HG03135 (cell line): ENCODE measurements at regions not wholly inside any gene's neighbourhood (a gene's known extent, or its start where the extent isn't known, plus 50 kb on each side); places are given as distances from the start of the nearest gene placed in this dataset.

Experiments used
- ATAC-seq: cut with Tn5 transposase; IDR thresholded peaks from one replicate; pipeline ENCODE4 v1.9.1; 2021; ENCODE audit warnings: mild to moderate bottlenecking, moderate library complexity; ENCODE audit not compliant: unreplicated experiment

DNA sequence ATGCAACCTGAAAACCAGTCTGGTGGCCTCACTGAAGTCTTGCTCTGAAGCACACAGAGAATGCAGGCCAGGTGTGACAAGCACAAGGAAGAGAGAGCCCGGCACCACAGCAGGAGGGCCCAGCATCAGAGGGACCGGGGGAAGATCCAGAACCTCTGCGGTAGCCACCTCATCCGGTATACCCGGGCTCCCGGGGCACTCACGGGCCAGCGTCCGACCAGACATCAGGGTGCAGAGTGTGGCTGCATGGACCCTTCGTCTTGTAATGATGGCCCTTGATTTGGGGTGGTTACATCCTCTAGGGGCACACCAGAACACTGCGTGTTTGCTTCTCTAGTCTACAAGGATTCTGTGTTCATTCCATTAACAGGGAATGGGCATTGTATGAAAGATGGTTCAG is 406.0 kb downstream of the GADD45G start:
- no peak for ATAC-seq

DNA sequence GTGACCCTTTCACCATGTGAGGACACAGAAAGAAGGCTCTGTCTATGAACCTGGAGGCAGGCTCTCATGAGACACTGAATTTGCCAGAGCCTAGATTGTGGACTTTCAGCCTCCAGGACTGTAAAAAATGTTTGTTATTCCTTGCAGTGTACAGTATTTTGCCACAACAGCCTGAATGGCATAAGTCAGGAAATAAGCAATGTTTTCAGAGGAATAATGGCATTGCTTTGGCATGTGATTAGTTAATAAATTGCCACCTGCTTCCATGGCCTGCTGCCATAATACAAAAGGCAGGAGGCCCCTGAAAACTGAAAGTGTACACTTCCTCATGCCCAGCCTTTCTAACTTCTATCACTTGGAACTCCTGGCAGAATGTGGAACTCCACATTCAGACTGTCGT is 408.1 kb downstream of the GADD45G start:
- no peak for ATAC-seq

DNA sequence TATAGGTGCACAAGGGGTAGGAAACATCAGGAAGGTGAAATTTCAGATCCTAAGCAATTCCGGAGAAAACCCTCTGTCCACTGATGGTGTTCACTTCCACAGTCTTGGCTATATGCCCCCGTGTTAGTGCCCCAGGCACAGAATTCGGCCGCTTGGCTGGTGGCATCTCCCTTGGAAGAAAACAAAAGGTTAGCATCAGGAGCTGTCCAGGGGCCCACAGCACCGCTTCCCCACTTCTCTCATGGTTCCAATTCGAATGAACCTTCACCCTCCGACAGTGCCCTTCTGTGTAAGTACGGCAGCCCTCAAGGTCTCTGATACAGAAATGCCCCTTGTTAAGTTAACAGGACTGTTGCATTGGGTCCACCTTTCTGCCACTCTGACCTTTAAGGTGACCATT is 409.0 kb downstream of the GADD45G start:
- ATAC-seq: no peak

DNA sequence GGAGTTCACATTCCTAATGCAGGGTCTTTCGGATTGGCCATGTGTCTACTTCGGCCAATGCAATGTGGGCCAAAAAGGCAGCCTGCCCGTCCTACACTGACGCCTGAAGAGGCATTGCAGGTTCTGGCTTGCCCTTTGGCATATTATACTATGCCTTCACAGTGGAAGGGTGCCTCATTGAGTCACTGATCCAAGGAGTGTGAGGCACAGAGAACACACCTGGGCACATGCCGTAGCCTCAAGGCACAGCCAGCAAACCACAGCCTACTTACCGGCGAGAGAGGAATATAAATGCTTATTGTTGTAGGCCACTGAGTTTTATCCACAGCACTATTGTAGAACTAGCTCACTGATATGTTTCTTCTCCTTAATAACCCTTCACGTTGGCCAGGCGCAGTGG is 409.6 kb downstream of the GADD45G start:
- no peak for ATAC-seq

DNA sequence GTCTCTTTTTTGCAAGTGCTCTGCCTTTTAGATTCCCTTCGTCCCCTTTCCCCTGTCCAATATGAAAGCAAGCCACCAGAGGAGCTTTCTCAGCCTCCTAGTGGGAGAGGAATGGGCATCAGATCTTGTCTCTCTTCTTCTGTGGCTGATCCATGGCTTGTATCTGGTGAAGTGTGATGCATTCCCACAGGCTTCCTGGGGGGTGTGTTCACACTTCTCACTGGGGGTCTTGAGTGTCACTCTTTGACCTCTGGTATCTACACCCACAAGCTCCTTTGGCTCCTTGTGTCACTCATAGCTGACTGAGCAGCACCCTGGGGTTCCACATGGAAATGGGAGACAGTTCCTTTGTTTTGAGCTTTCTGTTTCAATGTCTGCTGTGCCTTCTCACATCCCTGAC is 411.5 kb downstream of the GADD45G start:
- no peak for ATAC-seq

DNA sequence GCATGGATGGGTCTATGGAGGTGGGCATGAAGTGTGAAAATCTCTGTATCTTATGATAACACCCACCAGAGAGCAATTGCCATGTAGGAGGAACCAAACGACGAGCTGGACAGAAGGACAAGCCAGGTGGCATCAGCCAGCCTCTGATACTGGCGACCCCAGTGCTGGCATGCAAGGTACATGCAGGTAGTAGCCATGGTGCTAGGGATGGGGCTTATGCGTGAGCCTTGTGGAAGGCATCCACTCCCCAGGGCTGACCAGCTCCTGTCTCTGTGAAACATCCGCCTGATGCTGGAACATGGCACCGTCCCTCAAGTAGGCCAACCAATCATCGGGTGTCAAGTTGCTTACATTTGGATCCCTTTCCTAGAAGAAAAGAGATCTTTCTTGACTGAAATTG is 412.9 kb downstream of the GADD45G start:
- ATAC-seq: no peak

DNA sequence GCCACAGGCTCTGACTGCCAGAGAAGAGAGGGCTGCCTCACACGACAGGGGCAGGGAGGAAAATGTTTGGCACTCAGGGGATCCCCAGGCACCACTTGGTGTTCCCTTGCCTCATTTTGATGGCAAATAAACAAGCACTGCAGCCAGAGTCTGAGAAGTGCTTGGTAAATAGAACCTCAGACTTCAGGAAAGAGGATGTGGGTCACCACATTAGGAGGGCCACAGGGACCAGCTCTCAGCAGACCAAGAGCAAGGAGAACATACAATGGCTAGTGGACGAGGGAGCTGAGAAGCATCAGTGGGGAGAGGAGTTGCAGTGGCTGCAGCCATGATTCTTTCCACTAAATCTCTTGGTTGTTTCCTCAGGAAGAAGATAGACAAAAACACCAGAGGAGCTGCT is 413.9 kb downstream of the GADD45G start:
- no peak for ATAC-seq

DNA sequence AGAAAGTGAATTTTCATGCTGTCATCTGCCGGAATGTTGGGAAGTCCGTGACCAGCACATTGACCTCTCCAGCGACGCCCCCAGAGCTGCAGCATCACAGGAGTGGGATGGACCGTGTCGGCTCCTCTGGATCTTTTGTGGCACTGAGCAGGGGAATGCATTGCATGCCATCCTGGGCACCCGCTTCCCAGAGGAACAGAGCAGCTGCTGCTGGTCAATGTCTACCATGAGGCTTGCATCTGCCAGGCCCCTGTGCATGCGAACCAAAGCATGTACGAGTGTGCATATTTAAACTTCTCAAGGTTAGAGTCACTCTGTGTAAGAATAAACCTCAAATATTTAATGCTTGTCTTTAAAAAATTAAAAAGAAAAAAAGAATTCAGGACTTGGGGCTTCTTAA is 414.8 kb downstream of the GADD45G start:
- no peak for ATAC-seq

DNA sequence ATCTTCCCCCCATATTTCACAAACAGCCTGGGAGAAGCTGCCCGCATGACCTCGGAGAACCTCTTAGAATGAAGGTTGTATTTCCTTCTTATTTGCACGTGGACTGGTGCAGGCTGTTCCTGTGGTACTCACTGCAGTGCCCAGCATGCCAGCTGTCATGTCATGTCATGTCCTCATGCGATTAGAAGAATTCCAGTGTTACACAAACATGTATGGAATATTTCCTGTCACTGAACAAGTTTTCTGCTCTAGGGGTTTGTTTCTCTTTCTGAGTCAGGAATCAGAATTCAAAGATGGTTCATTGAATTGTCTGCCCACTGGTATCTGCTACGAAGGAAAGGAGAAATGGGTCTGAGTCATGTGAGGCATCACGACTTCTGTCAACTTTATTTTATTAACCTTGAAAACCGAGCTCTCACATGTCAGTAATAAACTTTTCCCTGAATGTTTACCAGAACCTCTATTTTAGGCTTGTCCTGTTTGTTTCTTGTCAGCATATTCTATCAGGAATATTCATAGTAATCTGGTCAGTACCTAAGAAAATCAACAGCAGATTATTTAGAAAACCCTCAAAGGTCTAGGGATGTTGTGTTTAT is 415.6 kb downstream of the GADD45G start:
- no peak for ATAC-seq

DNA sequence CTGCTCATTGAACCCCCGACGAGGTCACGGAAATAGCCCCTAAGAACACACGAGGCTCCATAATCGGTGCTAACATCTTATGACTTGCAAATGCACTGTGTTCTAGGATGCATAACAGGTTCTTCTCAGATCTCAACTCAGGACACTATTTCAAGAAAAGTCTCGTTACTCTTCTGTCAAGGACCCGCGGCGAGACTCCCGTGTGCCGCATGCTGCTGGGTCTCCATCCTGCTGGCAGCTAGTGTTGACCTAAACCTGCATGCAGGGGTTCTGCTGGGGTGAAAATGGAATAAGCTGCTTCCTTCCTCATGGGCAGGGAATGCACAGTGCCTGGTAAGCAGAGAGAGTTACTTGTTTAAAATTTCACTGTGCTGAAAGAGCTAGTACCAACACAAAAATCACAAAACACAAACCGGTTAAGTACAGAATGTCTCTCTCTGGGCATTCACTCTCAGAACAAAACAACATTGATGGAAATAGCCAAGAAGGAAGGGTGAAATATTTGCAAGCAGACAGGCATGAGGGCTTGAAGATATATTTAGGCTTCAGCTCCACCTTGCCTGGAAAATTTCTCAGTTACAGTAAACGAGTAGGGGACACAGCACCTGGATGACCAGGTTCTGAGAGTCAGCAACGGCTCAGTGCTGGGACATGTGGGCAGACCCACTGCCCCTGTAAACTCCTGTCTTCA is 416.5 kb downstream of the GADD45G start:
- no peak for ATAC-seq

DNA sequence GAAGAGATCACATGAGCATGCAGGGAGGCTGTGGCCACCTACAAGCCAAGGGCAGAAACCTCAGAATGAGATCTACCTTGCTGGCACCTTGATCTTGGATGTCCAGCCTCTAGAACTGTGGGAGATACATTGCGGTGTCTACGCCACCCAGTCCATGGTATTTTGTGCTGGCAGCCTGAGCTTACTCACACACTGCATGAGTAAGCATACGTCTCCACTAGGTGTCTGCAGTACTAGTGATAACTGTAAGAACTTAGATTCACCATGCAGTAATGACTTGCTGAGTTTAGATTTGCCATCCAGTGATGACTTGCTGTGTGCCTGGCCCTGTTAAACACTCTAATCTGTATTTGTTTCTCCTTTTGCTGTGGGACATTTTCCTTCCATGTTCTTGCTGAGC is 417.7 kb downstream of the GADD45G start:
- ATAC-seq: no peak

DNA sequence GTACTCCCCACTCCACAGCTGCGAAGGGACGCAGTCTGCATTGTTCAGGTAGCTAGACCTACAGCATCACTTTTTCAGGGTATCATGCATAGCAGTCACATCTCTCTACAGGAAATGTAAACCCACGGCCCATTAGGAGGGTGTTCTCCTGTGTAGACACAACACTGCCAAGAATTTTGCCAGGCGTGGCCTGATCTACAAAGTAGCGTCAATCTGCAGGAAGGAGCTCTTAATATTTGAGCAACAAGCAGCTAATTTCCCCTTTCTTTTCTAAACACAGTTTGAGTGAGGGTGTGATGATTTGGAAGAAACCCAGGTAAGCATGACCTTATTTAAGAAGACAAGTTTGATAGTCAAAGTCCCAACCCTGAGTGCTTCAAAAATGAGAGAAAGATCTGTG is 419.0 kb downstream of the GADD45G start:
- ATAC-seq: no peak

DNA sequence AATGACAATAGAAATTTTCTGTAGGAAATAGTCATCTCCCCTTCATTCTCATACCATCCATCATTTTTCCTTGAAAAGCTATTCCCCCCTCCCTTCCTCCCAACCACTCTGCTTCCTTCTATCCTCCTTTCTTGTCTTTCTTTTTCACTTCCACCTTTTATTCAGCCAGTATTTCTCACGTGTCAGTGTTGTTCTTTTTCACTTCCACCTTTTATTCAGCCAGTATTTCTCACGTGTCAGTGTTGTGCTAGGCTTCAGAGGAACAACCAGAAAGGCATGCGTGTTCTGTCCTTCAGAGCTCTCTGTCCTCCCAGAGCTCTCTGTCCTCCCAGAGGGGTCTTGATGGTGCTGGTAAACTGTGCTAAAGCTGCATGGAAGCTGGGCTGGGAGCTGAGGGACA is 419.6 kb downstream of the GADD45G start:
- no peak for ATAC-seq

DNA sequence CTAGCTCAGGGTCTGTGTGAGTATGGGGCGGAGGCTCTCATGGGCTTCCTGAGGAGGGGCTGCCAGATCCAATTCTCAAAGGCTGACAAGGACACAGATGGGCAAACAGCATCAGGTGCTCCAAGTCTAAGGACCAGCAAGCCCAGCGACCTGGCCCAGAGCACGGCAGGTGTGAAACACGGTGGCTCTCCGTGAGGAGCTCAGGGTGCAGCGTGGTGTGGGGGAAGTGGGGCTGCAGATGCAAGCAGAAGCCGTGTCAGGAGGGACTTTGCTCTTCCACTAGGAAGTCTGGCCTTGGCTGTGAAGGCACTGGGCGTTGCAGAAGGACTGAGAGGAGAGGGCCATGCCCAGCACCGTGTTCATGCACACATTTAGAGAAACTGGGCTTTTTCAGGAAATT is 420.0 kb downstream of the GADD45G start:
- ATAC-seq: no peak

DNA sequence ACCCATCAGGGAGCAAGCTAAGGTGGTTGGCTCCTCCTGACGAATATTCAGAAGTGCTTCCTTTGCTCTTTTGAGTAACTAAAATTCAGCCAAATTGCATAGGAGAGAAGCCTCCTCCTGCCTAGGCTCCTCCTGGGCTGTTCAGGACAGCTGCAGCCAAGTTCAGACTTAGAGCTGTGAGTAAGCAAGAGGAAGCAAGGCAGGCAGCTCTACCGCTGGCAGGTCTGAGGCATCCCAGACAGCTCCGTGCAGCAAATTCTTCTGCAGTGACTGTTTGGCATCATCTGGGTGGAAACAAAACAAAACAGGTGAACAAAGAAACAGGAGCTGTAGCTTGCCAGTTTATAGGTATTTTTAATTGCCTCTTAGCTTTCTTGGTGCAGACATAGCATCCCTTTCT is 421.0 kb downstream of the GADD45G start:
- ATAC-seq: no peak

DNA sequence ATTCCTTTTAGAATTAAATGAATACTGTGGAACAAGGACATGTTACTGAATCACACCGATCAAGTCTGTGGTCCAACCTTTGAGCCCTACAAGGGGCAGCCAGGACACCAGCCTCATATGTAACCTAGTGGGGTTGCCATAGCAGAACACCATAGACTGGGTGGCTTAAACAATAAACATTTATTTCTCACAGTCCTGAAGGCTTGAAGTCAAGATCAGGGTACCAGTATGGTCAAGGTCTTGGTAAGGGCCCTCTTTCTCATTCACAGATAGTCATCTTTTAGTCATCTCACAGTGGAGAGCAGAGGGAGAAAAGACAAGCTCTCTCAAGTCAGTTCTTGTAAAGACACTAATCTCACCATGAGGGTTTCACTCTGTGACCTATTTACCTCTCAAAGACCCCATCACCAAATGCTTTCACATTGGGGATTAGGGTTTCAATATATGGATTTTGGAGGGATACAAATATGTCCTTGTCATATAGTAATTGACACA is 422.5 kb downstream of the GADD45G start:
- ATAC-seq: no peak

DNA sequence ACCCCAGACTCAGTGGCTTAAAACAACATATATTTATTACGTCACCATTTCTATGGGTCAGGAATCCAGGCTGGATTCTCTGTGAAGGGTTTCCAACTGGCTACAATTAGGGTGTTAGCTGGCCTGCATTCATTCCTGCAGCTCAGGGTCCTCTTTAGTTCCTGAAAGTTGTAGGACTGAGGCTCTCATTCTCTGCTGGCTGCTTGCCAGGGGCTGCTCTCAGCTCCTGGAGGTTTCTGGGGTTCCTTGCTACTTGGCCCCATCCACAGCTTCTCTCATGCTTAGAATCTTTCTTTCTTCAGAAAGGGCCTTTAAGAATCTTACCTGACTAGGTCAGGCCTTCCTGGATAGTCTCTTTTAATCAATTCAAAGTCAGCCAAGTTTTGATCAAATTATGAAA is 424.6 kb downstream of the GADD45G start:
- ATAC-seq: no peak

DNA sequence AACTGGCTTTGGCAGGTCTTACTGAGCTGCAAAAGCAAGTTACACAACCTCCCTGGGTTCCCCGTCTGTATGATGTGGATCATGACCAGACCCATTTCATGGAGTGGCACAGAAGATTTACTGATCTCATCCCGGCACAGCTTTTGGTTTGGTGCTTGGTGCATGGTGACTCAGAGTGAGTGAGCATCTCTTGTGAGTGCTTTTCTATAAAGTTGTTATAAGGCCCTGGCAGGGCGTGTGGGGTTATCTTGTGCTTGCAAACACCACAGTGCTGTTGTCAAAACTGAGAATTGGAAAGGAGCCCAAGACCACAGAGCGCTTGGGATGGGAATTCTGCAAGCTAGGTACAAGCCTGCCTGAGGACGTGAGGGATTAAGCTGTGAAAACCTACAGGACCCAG is 425.2 kb downstream of the GADD45G start:
- no peak for ATAC-seq

DNA sequence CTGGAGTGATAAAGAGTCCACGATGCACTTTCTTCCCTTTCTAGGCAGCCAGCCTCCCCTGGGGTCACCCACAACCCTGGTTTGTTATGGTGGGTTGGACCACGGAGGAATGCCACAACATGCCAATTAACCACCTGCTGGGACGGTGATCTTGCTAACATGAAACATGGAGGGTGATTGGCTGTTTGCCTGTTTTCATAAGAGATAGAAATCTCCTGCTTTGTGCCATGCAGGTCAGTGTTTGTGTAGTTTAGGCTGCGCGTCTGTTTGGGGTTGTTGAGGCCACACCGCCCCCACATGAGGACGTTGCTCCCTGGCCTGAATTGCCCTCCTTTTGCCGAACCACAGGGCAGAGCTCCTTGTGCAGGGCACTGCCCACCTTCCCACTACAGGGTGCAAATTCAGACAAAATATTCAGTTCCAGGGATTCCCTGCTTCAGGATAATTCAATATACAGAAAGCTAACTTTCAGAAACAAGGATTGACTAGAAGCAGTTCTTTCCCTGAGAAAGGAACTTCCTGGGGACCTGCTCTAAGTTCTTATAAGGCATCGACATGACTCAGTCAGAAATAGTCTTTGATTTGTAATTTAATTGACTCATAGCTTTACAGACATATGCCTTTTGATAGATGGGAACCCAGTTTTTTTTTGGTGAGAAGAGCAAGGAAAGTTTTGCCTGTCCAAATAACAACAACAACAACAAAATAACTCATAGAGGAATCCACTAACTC is 427.6 kb downstream of the GADD45G start:
- no peak for ATAC-seq

DNA sequence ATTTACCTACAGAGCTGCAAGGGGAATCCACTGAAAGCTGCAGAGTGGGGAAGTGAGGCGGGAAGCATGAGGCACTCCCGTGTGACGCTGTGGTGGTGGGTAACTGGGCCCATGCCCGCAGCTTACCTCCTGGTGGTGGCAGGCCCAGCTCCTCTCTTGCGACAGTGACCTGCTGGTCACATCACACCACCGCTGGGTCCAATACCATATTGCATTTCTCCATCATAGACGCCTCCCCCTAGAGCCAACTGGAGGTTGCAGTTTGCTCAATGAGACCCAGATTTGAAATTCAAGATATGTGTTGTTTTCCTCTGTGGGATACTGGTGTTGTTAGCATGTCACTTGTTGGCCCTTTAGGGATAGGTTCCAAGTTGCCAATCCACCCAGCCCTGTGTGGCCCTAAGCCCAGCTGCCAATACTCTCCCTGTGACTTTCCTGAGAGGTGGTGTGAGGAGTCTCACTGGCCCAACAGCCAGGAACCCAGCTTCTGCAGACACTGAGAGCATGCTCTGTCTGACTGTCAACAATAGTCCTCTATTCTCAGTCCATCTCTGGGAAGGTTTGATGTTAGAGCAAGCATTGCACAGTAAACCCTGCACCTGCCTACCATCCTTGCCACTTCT is 428.3 kb downstream of the GADD45G start:
- no peak for ATAC-seq

DNA sequence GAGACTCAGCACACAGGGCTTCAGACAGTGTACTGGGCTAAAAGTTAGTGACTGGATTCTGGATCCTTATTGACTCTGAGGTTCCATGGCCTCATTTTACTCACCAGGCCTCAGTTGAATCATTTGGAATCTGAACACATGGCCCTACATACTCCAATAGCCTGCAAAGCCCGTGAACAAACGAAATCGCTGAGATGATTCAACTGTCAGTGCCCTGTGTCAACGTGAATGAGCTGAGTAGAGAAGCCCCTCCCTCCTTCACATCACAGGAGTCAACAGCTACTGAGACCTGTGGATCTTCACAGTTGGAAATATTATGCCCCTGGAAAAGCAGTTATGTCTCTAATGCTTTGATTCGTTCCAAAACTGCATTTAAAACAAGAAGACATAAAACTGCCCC is 429.3 kb downstream of the GADD45G start:
- no peak for ATAC-seq

DNA sequence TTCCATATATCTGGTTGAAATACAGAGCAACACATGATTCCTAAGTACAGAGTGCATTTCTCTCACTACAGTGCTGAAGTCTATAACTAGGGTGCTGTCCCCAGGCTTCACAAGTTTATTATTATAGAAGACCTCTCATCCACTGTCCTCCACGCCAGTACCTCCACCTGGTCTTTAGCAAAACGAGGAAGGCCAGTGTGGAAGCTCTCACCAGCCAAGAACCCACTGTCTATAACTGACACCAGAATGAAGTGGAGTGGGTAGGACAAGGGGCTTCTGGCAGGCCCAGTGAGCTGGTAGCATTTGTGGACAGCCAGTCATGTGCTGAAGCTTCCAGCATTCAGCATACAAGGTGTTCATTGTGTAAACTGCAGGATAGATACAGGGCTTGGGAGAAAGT is 430.7 kb downstream of the GADD45G start:
- ATAC-seq: no peak
